HG02798 (cell line): ENCODE measurements at regions not wholly inside any gene's neighbourhood (a gene's known extent, or its start where the extent isn't known, plus 50 kb on each side); places are given as distances from the start of the nearest gene placed in this dataset.

ENCODE experiments used
- ATAC-seq: cut with Tn5 transposase; IDR thresholded peaks from one replicate; pipeline ENCODE4 v1.9.1; 2021; ENCODE audit warnings: mild to moderate bottlenecking; ENCODE audit not compliant: unreplicated experiment, poor library complexity

GRCh38 chr5:10173716-10174115 lies 76.0 kb downstream of the ATPSCKMT start:
- ATAC-seq: no peak

DNA sequence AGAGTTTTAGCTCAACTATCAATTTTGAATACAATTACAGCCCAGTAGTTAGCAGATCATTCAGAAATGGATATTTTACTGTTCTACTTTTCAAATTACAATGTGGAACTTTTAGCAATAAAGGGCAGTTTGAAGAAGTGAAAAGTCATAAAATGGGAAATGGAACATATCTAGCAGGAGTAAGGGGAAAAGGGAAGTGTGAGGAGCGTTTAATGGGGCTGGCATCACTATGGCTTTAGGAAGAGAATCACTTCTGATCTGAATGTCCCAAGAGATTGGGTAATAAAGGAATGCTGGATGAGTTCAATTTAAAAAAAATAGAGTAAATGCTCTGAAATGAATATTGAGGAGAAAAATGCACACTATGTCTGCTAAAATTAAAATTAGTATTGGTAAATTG lies 77.4 kb downstream of the ATPSCKMT start:
- ATAC-seq: no peak

DNA sequence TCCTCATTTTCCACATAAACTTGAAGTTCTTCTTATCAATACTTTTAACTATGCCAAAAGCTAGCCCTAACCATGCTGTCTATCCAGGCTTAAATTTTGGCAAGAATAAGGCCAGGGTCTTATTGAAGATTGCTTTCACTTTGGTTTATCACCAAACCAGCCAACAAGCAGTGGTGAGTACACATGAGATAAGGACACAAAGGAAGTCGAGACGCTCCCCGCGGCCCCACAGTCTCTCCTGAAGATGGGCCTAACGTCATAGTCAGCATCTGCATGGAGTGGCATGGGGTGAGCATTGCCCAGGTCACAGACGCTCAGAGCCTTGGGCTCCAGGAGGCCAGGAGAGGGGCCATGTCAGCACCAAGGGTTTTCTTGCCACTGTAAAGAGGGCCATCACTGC lies 80.3 kb downstream of the ATPSCKMT start:
- ATAC-seq: no peak

DNA sequence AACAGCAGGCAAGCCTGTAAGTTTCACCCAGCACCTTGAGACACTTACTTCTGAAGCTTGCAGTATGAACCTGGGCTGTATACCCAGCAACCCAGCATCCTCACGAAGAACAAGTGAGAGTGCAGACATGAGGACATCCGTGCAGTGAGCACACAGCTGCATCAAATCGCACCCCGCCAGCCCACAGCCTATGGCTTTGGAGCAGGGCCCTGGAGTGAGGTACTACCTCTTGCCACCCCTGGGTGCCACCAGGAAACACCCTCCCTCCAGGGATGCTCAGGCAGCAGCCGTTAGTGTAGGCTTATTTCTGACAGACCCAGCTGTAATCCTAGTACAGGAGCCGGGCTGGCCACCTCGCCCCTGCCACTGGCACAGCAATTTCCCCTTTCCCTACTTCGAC lies 81.4 kb downstream of the ATPSCKMT start:
- ATAC-seq: no peak

GRCh38 chr5:10167806-10168205 lies 81.9 kb downstream of the ATPSCKMT start:
- no peak for ATAC-seq

DNA sequence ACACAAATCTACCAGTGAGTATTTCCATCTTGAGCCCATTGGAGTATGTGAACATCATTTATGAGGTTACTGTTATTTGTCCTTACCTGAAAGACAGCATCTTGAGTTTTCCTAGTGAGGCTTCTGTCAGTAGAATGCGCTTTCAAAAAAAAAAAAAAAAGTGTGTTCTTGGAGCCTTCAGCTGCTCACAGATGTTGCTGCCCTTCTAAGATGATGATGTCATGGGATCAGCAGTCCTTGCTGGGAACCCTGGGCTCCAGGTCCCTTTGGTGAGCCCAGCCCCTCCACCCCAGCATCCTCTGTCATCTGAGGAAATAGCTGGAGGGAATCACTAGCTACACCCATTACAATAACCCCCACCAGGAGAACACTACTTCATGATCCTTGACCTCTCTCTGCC lies 83.3 kb downstream of the ATPSCKMT start:
- ATAC-seq: no peak

GRCh38 chr5:10162468-10162867 lies 87.2 kb downstream of the ATPSCKMT start:
- no peak for ATAC-seq

DNA sequence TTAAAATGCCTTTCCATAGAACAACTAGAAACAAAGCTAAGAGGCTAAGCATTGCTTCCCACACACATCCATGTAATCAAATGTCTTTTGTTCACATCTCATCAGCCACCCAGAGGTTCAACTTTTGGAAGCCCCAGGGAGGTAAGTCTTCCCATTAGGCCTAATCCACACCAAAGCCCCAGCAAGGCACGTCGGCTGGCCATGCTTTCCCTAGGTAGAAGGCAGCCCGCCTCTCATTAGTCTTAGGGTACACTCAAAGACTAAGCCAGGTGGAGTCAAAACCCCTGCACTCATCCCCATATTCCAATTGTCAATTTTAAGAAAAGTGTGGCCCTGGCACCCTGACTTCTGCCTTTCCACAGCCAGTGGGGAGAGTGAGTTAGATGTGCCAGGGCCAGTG lies 87.9 kb downstream of the ATPSCKMT start:
- ATAC-seq: no peak

DNA sequence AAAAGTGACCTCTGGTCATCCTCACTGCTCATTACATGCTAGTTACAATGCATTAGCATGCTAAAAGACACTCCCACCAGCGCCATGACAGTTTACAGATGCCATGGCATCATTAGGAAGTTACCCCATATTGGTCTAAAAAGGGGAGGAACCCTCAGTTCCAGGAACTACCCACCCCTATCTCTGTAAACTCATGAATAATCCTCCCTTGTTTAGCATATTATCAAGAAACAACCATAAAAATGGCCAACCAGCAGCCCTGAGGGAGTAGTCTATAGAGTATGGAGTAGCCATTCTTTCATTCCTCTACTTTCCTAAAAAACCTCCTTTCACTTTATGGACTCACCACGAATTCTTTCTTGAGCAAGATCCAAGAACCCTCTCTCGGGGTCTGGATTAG lies 89.4 kb downstream of the ATPSCKMT start:
- no peak for ATAC-seq

DNA sequence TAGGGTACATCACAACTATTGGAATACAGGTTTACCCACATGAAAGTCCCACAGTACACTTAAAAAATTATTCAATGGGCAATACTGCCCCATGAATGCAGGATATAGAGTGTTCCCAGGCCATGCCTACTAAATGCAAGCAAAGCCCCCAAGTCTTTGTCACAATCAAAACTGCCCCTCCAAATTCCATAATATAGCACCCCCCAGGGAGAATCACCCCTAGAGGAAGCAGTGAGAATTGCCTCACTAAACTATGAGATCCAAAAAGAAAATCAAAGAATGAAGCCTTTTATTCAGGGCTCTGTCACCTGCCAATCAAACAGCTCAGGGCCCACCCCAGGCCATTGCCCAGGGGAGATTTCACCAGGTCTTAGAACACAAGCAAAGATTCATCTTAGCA lies 90.8 kb downstream of the ATPSCKMT start:
- no peak for ATAC-seq

DNA sequence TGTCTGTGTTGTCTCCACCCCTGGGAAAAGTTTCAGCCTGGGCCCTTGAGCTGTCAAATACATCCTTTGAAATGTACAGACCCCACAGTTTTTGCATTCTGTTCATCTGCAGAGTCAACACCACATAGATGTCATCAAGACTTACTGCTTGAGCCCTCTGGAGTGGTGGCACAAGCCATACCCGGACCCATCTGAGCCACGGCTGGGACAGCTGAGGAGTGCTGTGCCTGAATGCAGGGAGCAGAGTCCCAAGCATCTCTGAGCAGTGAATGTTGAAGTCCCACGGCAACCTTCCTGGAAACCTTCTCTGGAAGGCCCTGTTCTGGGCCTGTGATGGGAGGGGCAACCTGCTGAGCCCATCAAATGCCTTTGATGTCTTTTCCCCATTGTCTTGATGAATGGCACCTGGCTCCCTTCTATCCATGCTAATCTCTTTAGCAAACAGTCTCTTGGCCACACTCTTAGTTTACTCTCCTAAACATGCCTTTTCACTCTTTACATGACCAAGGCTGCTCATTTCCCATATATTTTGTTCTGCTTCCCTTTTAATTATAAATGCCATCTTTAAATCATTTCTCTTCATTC lies 92.5 kb downstream of the ATPSCKMT start:
- no peak for ATAC-seq

GRCh38 chr5:10155897-10156667 lies 93.6 kb downstream of the ATPSCKMT start:
- no peak for ATAC-seq

DNA sequence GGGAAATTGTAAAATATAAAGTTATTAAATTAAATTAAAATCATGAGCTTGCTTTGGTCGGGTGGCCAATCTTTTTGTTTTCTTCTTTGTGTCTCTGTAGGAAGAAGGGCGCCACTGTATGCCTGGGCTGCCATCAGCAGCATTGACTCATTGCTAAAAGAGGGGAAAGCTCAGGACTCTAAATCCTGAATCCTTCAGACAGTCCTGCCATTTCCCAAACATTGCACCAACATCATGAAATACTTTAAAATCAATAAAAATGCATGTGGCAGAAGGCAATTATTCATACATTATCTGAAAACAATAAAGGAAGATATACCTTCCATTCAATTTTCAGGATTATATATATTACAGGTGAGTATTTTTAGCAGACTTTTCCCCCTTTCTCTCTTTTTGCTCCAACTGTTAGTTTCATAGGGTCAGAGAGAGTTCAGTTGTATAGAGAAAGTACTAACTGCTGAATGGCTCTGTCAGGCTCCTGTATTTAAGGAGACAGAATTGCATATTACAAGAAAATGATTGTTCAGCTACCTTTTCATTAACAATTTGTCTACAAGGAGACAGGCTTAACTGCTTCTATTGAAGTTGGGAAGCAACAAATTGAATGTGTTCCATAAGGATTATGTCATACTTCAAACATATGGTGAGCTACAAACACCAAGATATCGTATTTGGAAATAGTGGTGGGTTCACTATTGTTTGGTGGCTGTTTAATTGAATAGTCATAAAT lies 95.7 kb downstream of the ATPSCKMT start:
- ATAC-seq: no peak

DNA sequence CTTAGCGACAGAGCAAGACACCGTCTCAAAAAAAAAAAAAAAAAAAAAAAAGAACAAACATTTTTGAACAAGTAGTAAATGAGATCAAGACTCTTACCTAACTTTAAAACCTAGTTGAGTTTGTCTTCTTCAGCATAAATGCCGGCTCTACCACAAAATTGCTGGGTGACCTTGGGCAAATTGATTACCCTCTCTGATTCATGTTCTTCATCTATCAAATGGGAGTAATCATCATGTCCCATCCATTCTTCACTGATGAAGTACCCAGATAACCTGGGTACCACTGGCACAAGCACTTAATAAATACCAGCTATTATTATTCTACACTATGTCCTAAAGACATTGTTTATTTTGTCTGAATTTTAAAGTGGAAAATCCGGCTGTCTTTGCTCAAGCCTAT lies 96.3 kb downstream of the ATPSCKMT start:
- ATAC-seq: no peak

DNA sequence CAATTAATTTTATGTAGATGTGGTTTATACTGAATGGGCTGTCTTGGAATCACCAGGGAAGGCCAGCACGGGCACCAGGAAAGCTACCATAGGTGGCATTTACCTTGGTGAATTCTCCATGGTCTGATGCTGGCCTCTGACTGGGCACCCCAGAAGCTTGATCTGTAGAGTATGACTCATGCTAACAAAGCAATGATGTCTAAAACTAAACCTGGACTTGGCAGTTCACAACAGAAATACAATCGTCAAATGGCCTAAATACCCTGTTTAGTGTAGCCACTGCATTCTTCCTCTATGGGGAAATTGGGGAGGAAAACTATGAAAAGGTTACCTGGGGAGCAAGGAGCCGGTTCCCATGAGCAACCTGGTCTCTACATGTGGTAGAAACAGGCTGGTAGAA lies 98.0 kb downstream of the ATPSCKMT start:
- ATAC-seq: no peak

DNA sequence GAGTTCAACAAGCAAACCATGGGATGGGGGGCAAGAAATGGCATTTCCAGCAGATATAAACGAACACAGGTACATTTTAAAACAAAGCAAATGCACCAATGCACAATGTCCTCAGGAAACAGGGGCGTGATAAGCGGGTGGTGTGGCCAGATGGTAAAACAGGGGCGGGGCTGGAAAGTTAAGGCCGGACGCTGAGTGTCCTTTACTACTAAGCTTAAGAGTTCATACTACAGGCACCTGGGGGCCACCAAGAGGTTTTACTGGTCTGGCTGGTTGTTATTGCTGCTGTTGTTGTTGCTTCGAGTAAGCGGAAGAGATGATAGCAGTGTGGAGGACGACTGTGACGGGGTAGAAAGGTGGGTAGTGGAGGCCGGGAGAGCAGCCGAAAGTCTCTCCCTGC lies 99.8 kb downstream of the ATPSCKMT start:
- no peak for ATAC-seq

DNA sequence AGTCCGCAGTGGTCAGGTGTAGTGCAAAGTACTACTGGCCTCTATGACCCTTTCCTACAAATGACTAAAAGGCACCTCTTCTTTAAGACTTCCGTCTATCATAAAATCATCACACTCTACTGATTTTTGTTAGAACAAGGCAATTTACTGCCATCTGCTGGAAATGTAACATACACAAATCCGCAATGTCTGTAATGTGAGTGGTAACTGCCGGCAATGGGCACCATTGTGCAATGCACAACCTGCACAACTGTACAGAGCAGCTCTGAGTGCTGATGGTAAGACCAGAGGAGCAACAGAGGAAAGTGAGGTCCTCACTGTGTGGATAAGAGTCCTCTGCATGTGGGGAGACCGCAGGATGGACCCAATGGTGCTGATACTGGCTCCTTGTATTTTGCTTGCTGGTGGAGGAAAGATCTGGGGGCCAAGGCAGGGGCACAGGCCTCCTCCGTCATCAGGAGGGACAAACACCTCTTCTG lies 103.7 kb downstream of the ATPSCKMT start:
- no peak for ATAC-seq

DNA sequence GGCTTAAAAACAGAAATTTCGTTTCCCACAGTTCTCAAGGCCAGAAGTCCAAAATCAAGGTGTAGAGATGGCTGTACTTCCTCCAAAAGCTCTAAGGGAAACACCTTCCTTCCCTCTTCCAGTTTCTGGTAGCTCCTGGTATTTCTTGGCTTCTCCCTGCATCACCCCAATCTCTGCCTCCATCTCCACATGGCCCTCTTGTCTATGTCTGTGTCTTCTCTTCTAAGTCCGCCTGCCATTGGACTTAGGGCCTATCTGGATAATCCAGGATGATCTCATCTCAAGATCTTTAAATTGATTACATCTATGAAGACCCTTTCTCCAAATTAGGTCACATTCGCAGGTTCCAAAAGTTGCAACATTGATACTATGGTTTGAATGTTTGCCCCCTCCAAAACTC lies 105.6 kb downstream of the ATPSCKMT start:
- ATAC-seq: no peak

- no peak for ATAC-seq
Measured at GRCh38 chr5:10140195-10140973, 109.3 kb downstream of the ATPSCKMT start.

GRCh38 chr5:10138395-10139057 lies 111.2 kb downstream of the ATPSCKMT start:
- no peak for ATAC-seq
